ENCODE measurements at regions not wholly inside any gene's neighbourhood (a gene's known extent, or its start where the extent isn't known, plus 50 kb on each side); places are given as distances from the start of the nearest gene placed in this dataset.

DNA sequence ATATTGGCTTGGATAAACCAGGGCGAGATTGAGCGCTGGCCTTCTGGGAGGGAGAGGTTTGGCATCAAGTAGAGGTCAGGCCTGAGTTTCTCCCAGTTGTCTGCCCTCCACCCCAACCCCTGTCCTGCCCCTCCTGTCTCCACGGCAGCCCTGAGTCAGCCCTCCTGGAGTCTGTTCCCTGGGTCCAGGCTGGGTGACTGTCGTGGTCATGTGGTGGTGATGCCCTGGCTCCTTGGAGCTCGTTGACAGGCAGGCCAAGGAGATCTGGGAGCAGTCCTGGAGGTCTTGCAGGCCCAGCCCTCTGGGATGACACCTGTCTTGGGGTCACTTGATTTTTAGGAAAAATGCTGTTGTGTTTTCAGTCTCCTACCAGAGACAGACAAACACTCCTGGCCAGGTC lies 53.6 kb upstream of the PODXL start:
- intact Hi-C loops (cut with micrococcal nuclease): no loop called here
- ATAC-seq (ENCODE audit: low read depth): no peak

More for the DNA sequence above, 53.6 kb upstream of the PODXL start:
- H3K27ac ChIP-seq (ENCODE audit: insufficient read depth, low read length): no peak overlapping the region
- no peak overlapping the region for H3K9ac ChIP-seq (ENCODE audit: low read depth, low read length)
- dilution Hi-C loops (cut with HindIII; ENCODE audit: low sequenced_read_pairs, unreplicated experiment) (no loop called here), in situ Hi-C loops (cut with MboI; ENCODE audit: low sequenced_read_pairs) (no loop called here)
- H2BK120ac ChIP-seq (ENCODE audit: low read depth, low read length): no peak overlapping the region
- H4K20me1 ChIP-seq (ENCODE audit: insufficient read depth, low read length): no peaks in the 10 kb centered on the region
- H2BK20ac ChIP-seq (ENCODE audit: low read depth, low read length): no peak overlapping the region
- H3K4ac ChIP-seq (ENCODE audit: low read depth, low read length): no peak overlapping the region
- no peak overlapping the region for H3K56ac ChIP-seq (ENCODE audit: extremely low read depth, insufficient read depth, low read length)
- no peak overlapping the region for H2AK5ac ChIP-seq (ENCODE audit: low read depth, low read length)
- H2AFZ ChIP-seq (replicated peaks; ENCODE audit: low read length, poor library complexity): no peak overlapping the region
- no peak overlapping the region for H3K23ac ChIP-seq (ENCODE audit: low read depth, low read length)
- H3K4me2 ChIP-seq (ENCODE audit: low read depth, low read length): no peak overlapping the region
- DNase-seq: no peak
- H3K4me3 ChIP-seq (ENCODE audit: insufficient read depth, low read depth, low read length): no peak overlapping the region
- no TSS peak for BruUV-seq (replicated peaks)
- no peak overlapping the region for H4K5ac ChIP-seq (ENCODE audit: low read depth, low read length)
- POLR2A ChIA-PET (ENCODE audit: unreplicated experiment): no interaction called here
- no peaks in the 10 kb centered on the region for H3K79me1 ChIP-seq (ENCODE audit: low read depth in 1 of 2, low read length in 2 of 2)
- H4K91ac ChIP-seq (ENCODE audit: insufficient read depth, low read depth, low read length): no peak overlapping the region
- TF ChIP-seq RFX5 (IDR thresholded peaks at IDR 0.05; ENCODE audit: low read depth, low read length) (no peak), NFE2L2 (IDR thresholded peaks at IDR 0.05; ENCODE audit: low read depth, low read length) (no peak), MAFK (IDR thresholded peaks at IDR 0.05; ENCODE audit: low read depth, low read length) (no peak)
- CTCF ChIA-PET: no interaction called here
- no peak overlapping the region for H2AK9ac ChIP-seq (replicated peaks; ENCODE audit: low read depth, low read length, poor library complexity)
- H3K9me1 ChIP-seq (ENCODE audit: insufficient read depth, low read length): peaks cover 6% of the 10 kb centered on the region; the same call in 1 of the 2 replicates
- H3K27me3 ChIP-seq (ENCODE audit: control insufficient read depth, insufficient read depth, low read length): peaks cover 8% of the 10 kb centered on the region; the same call in 1 of the 2 replicates
- 0 out of 2 replicates have a peak, but pooled peaks cover 1% of the 10 kb centered on the region for H3K4me1 ChIP-seq (ENCODE audit: control insufficient read depth, insufficient read depth, low read length)
- no peaks in the 10 kb centered on the region for H3K36me3 ChIP-seq (ENCODE audit: control insufficient read depth, insufficient read depth, low read length)
- no CpG with 5 or more reads among the region's 5 CpGs for WGBS, 2 experiments (ENCODE audit: extremely low coverage in 2 of 2, insufficient read length in 1 of 2)
- H3K18ac ChIP-seq (ENCODE audit: low read depth, low read length): no peak overlapping the region
- no peak overlapping the region for H4K8ac ChIP-seq (ENCODE audit: low read depth in 2 of 2, low read length in 2 of 2)
- no peak overlapping the region for H2BK15ac ChIP-seq (ENCODE audit: low read depth, low read length)
- no peak overlapping the region for H2BK5ac ChIP-seq (ENCODE audit: low read depth, low read length, poor library complexity, severe bottlenecking)
- H3K9me3 ChIP-seq (ENCODE audit: control insufficient read depth, insufficient read depth, low read length): no peaks in the 10 kb centered on the region
- no peak overlapping the region for H3K14ac ChIP-seq (replicated peaks; ENCODE audit: low read depth, low read length)

Measured in IMR-90 (cell line).